ENCODE measurements at regions not wholly inside any gene's neighbourhood (a gene's known extent, or its start where the extent isn't known, plus 50 kb on each side); places are given as distances from the start of the nearest gene placed in this dataset.

DNA sequence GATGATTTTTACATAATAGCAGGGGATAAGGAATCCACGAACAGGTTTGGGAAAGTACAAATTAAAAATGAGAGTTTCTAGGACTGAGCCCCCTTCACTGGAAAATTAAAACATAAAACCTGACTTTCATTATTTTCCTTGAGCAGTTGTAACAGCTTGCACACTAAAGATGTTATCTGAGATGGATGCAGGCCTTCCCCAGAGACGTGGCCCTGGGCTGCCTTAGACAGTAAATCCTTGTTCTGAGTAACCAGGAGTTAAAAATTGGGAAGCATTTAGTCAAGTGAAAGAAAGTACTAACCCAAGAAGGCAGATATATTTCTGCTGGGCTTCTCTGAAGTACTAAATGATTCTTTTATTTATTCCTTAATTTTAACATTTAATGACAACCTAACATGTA lies 432.2 kb upstream of the KIF2B start:
- no peak for TF ChIP-seq EZH2 (IDR thresholded peaks at IDR 0.05; ENCODE audit: borderline replicate concordance, low read length)
- TF ChIP-seq, protein P1, sequence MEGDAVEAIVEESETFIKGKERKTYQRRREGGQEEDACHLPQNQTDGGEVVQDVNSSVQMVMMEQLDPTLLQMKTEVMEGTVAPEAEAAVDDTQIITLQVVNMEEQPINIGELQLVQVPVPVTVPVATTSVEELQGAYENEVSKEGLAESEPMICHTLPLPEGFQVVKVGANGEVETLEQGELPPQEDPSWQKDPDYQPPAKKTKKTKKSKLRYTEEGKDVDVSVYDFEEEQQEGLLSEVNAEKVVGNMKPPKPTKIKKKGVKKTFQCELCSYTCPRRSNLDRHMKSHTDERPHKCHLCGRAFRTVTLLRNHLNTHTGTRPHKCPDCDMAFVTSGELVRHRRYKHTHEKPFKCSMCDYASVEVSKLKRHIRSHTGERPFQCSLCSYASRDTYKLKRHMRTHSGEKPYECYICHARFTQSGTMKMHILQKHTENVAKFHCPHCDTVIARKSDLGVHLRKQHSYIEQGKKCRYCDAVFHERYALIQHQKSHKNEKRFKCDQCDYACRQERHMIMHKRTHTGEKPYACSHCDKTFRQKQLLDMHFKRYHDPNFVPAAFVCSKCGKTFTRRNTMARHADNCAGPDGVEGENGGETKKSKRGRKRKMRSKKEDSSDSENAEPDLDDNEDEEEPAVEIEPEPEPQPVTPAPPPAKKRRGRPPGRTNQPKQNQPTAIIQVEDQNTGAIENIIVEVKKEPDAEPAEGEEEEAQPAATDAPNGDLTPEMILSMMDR (IDR thresholded peaks at IDR 0.05; ENCODE audit: low read length) = no peak

All from OCI-LY1 (cell line).